GM19043 (cell line): ENCODE measurements at regions not wholly inside any gene's neighbourhood (a gene's known extent, or its start where the extent isn't known, plus 50 kb on each side); places are given as distances from the start of the nearest gene placed in this dataset.
"Not testable (repeated sequence)": the region's sequence is repeated elsewhere in the genome, so short reads cannot be mapped to it uniquely, and the experiment has no call there.

ENCODE experiments used
- ATAC-seq: cut with Tn5 transposase; IDR thresholded peaks from one replicate; pipeline ENCODE4 v1.9.1; 2021; ENCODE audit warnings: low read depth; ENCODE audit not compliant: unreplicated experiment

DNA sequence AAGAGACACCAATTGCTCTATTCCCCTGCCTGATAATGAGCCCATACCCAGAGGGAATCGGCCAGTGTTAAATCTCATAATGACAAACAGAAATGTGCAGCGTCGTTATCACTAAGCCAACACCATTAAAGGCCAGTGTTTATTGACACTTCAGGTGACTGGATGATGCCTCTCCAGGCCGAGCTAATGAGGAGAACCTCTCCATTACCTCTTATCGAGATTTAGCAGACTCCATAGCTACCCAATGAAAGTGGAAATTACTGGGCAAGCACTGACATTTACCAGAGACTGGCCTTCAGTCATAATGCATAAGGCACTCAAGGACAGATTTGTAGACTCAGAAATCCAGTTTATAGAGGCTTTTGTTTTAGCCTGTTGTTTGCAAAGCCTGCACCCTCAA, 669.5 kb downstream of the MAFB start:
- no peak for ATAC-seq

- ATAC-seq, result no peak
These were observed 671.3 kb downstream of the MAFB start for GRCh38 chr20:40017765-40018164.

DNA sequence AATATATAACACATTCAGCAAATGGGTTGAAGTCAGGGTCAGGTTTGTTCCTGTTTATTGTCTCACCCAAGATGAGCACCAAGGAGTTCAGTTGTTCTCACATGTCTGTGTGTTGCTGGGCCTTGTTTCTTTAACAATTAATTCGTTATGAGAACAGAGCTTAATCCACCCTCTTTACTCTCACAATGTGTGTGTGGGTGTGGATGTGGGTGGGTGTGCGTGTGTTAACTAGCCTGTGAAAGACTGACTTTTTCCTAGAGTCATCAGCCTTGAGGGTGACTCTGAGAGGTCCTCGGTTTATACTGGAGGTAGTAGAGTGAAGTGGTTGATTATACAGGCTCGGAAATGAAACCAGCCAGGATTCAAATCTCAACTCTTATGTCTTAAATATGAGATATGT, 672.1 kb downstream of the MAFB start:
- ATAC-seq, result no peak

DNA sequence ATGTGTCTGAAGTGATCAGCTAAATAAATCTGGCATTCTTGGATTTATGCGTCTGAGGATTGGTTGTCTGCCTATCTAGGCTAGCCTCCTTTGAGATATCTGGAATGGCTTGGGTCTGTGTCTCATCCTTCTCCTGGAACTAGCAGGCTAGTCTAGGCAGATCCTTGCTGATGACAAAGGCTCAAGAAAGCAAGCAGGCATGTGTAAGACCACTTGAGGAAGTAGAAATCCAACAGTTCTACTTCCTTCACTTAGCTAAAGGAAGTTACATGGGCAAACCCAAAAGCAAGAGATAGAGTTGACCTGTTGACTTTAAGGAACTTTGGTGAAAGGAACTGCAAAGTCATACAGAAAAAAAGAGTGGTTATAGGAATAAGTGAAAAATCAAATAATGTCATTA, 672.6 kb downstream of the MAFB start:
- ATAC-seq, result no peak

- not testable (repeated sequence) for ATAC-seq
These were observed 677.0 kb downstream of the MAFB start for GRCh38 chr20:40012026-40012425.

- no peak for ATAC-seq
These were observed 678.6 kb downstream of the MAFB start for GRCh38 chr20:40010483-40010882.

DNA sequence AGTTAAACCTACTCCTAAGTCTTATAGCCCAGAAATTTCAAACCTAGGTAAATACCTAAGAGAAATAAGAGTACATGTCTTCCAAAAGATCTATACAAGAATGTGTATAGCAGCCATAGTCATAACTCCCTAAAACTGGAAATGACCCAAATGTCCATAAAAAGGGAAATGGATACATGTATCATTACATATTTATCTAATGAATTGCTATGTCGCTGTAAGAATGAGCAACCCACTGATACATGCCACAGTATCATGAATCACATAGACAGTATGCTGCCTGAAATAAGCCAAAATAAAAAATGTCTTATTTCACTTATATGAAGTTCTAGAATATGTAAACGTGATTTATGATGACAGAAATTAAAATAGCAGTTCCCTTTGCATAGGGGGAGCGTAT, 679.5 kb downstream of the MAFB start:
- no peak for ATAC-seq

- no peak for ATAC-seq
These were observed 680.9 kb downstream of the MAFB start for GRCh38 chr20:40008177-40008576.

DNA sequence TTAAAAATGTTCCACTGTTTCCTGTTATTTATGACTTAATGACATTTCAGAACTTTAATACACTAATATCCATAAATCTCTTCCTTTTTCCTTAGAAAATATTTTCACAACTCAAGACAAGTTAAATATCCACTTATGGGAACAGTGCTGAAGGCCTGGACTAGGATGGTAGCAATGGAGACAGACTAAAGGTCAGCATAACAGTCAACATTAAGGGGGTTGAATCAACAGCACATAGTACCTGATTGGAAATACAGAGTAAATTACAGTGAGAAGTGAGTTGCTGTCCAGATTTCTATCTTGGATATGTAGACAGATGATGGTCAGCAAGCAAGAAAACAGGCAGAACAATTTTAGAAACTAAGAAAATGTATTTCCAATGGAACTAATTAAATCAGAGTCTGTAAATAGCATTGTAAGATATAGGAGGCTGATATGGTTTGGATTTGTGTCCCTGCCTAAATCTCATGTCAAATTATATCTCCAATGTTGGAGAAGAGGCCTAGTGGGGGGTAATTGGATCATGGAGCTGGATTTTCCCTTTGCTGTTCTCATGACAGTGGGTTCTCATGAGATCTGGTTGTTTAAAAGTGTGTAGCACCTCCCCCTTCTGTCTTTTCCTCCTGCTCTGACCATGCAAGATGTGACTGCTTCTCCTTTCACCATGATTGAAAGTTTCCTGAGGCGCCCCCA, 682.7 kb downstream of the MAFB start:
- no peak for ATAC-seq

GRCh38 chr20:40004092-40004491, 684.9 kb downstream of the MAFB start:
- not testable (repeated sequence) for ATAC-seq

GRCh38 chr20:39993742-39994141, 695.3 kb downstream of the MAFB start:
- no peak for ATAC-seq

DNA sequence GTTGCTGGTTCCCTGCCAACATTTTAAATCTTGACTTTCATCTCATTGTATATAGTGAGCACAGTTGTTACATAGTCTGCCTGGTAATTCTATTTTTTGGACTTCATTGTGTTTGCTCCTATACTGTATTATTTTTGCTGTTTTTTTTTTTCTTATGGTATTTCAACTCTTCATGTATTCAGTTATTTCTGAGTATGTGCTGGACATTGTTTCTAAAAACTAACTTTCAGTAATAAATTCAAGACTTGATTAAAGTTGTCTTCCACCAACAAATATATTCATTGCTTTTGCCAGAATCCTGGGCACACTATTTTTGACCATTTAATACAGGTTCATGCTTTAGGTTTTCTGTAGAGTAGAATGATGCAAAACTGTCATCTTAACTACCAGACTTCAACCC, 698.3 kb downstream of the MAFB start:
- ATAC-seq, result no peak

DNA sequence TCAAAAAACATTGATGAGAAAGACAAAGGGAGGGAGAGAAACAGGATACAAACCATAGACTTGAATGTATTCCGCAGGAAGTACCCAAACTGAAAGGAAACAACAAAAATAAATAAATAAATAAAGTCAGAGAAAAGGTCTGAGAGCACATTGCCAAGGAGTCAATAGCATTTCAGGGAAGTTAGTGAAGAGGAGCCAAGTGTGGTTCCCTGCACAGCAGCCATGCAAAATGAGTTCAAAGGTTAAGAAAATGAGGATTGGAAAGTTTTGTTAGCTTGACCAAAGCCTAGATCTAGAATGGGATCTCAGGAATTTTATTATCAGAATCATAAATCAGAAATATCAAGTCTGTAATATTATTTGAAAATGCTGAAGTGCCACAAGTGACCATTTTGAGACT, 700.0 kb downstream of the MAFB start:
- ATAC-seq, result no peak

DNA sequence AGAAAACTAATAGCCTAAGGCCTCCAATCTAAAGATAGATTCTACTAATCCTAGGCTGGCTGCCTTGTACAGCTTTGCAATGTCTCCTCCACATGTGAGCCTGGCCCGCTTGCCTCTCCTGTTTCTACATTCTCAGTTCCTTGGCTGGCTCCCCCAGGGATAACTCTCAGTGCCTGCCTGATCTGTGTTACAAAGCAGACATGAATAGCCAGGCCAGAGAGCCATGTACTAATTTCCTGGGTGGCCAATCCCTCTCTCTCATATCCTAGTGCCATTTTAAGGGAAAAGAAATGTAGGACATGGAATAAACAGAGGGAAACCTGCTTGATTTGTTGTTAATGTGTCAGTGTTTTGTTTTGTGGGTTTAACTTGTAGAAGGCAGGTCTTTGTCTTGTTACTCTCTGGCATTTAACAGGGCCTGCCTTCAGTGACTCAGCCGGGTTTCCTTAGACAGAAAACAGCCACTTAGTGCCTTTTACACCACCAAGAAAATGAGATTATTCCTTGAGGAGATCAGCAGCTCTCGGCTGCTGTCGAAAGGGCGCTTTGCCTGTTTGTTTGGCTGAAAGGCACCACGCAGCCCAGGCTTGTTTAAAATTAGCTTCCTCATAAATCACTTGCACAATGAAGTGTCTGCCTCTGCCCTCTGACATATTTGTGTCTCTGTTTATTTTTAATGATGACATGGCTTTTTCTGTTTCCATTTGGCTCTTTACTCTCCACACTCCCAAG, 702.7 kb downstream of the MAFB start:
- no peak for ATAC-seq

- no peak for ATAC-seq
These were observed 703.7 kb downstream of the MAFB start for GRCh38 chr20:39985271-39985827.

GRCh38 chr20:39983655-39984054, 705.4 kb downstream of the MAFB start:
- no peak for ATAC-seq

DNA sequence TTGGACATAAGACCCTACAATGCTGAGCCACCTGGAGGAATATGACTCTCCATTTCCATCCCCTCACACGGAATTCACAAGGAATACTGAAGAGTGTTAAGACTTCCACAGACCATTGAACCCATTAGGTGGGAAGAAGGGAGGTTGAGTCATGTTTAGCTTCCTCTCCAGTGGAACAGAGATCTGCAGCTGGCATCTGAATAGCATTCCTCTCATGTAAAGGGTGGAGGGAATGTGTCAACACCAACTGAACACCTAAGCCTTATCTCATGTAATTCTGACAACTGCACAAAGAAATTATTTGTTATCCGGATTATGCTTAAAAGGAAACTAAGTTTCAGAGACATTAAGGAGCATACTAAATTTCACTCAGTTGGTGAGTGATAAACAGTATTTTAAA, 705.9 kb downstream of the MAFB start:
- no peak for ATAC-seq

DNA sequence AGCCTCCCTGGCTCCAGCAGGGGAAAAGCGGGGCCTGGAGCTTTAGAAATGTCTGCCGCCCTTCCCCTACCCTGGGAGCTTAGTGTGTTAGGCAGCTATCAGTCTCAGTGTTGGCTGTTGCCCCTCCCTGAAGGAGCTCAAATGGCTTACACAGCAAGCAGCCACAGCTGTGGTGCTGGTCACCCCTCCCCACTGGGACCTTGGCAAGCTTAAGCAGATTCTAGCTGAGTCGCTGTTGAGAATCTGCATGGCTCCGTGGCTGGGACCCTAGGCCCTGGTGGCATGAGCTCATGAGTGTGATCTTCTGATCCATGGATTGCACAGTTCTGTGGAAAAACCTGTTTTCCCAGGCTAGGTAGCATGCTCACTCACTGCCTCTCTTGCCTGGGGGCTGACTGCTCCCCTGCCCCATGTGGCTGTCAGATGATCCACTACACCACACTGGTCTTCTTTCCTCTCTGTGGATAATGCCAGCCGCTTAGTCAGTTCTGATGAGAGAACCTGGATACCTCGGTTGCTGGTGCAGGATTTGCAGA, 714.0 kb downstream of the MAFB start:
- no peak for ATAC-seq

DNA sequence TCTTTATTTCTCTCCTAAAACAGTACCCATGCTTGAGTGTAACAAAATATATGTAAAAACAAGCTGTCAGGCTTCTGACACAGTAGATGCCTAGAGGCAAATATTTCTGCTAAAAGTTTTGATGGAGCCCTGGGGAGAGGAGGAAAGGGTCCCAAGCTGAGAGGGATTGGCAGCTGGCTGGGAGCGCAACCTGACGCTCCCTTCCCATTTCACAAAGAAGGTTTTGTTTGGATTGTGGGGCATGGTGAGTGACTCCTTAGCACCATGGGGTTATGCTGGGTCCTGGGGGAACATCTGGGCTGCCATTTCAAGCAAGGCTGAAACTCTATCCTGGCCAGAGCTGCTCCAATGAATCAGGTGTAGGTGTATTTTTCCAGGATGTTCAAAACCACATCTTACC, 720.5 kb downstream of the MAFB start:
- no peak for ATAC-seq

- no peak for ATAC-seq
These were observed 721.2 kb downstream of the MAFB start for GRCh38 chr20:39967806-39968205.

- no peak for ATAC-seq
These were observed 727.3 kb downstream of the MAFB start for GRCh38 chr20:39961637-39962244.
